Erythroblast (primary cell): ENCODE measurements at regions not wholly inside any gene's neighbourhood (a gene's known extent, or its start where the extent isn't known, plus 50 kb on each side); places are given as distances from the start of the nearest gene placed in this dataset.

Experiments
- GATA1 ChIP-seq: IDR thresholded peaks from 2 replicates; pipeline ENCODE4 v1.6.1; 2011; ENCODE audit warnings: low read depth, mild to moderate bottlenecking, control low read depth, low read length, moderate library complexity
- POLR2A ChIP-seq: IDR thresholded peaks from 2 replicates; pipeline ENCODE4 v1.6.1; 2011; ENCODE audit warnings: mild to moderate bottlenecking, low read length

- no peak for TF ChIP-seq POLR2A
- TF ChIP-seq GATA1 = no peak
Measured at GRCh38 chr6:165847407-165848085, 184.5 kb upstream of the PDE10A start.
